ENCODE measurements at regions not wholly inside any gene's neighbourhood (a gene's known extent, or its start where the extent isn't known, plus 50 kb on each side); places are given as distances from the start of the nearest gene placed in this dataset.
"Not testable (repeated sequence)": the region's sequence is repeated elsewhere in the genome, so short reads cannot be mapped to it uniquely, and the experiment has no call there.

DNA sequence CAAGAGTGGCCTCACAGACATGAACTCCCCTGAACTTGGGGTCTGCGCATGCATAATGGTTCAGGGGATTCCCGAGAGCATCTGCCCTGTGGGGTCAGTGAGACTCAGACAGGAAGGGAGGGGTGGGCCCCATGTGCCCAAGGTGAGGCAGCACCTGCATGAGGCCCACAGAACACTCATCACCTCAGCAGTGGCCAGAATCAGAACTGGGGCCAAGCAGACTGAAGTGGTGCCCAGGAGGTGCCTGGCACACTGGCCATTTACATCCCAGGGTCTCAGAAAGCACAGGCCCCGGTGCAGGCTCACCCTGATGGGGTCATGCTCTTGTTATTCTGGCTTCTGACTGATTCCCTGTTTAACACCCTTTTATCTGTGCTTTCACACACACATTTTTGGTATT, 77.4 kb upstream of the C15orf39 start:
- DNase-seq (ENCODE audit: low spot score in 2 of 2); ATAC-seq; H3K36me3 Mint-ChIP-seq; H3K27ac Mint-ChIP-seq; H3K9me3 Mint-ChIP-seq: not testable (repeated sequence)

DNA sequence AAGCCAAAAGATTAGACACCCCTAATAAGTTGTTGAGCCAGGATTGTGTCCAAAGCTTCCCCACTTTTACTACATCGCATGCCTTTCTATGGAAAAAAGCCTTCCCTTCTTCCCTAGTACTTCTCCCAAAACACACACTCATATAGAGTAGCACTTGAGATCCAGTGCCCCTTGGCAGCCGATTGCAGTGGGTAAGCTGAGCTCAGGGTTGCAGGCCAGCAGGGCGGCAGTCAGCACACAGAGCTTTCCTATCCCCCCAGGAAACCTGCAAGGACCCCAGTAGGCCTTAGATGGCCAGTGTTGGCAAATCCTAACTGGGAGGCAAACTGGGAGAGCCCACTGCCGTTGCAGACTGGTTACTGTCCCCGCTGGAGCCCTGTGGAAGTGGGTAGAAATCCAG, 75.7 kb upstream of the C15orf39 start:
- H3K27ac Mint-ChIP-seq, result no peak overlapping the region
- ATAC-seq, result no peak
- no peak for DNase-seq (ENCODE audit: low spot score in 2 of 2)
- no peaks in the 10 kb centered on the region for H3K9me3 Mint-ChIP-seq
- H3K36me3 Mint-ChIP-seq, result no peaks in the 10 kb centered on the region

DNA sequence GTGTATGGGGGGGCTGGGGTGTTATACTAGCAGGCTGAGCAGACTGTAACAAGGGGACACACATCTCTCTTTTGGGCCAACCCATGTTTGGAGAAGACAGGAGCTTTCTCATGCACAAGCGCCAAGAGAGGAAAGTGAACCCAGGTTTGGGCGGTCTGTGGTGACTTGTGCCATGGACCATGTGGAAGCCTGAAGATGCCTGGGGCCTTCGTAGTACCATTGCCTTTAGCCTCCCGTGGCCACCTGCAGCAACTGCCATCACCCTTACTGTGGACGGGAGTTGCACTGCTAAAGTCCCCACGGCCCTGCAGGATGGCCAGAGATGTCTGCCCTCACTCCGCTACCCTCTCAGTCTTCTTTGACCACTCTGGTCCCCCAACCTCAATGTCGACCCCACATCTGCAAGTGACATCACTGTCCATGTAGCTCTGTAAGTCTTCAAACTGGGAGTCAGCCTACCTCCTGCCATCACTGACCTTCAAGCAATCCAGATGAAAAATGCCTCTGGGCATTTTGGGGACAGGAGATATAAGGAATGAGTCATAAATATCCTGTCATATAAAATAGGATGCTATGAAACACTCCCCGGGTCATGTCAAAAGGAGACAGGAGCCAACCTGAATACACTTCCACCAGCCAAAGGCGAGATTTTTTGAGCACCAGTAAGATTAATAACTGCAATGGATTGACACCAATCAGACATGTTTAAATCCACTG, 74.7 kb upstream of the C15orf39 start:
- Mint-ChIP-seq H3K9me3 (no peaks in the 10 kb centered on the region), H3K27ac (no peak overlapping the region), H3K36me3 (no peaks in the 10 kb centered on the region)
- DNase-seq (ENCODE audit: low spot score in 2 of 2) (no peak), ATAC-seq (no peak)

DNA sequence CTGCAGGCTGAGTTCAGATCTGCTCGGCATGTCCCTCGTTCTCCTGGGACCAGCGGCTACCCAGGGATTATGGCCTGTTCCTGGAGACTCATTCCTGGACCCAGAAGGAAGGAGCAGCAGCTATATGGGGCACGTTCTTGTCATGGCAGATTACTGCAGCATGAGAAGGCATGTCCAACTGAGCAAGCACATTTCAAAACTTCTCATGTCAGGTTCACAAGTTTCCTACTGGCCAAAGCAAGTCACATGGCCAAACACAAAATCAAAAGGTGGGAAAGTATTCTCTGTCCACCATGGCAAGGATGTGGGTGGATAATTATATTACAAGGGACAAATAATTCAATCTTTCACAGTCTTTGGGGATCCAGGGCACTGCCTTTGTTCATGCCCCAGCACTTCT, 71.9 kb upstream of the C15orf39 start:
- ATAC-seq, result no peak
- Mint-ChIP-seq H3K36me3 (no peaks in the 10 kb centered on the region), H3K27ac (no peak overlapping the region), H3K9me3 (no peaks in the 10 kb centered on the region)
- DNase-seq (ENCODE audit: low spot score in 2 of 2), result no peak

DNA sequence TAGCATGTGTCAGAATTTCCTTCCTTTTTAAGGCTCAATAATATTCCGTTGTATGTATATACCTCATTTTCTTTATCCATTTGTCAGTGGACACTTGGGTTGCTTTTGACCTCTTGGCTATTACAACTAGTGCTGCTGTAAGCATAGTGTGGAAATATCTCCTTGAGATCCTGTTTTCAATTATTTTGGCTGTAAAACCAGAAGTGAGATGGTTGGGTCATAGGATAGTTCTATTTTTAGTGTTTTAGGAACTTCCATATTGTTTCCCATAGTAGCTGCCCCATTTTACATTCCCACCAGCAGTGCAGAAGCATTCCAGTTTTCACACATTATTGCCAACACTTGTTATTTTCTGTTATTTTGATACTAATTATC, 70.4 kb upstream of the C15orf39 start:
- Mint-ChIP-seq H3K36me3 (no peaks in the 10 kb centered on the region), H3K27ac (peak overlapping the region in 1 of 2 donors; percentile 81), H3K9me3 (no peaks in the 10 kb centered on the region)
- peak in 1 of 2 donors; percentile 54 for ATAC-seq
- DNase-seq (ENCODE audit: low spot score in 2 of 2), result no peak

DNA sequence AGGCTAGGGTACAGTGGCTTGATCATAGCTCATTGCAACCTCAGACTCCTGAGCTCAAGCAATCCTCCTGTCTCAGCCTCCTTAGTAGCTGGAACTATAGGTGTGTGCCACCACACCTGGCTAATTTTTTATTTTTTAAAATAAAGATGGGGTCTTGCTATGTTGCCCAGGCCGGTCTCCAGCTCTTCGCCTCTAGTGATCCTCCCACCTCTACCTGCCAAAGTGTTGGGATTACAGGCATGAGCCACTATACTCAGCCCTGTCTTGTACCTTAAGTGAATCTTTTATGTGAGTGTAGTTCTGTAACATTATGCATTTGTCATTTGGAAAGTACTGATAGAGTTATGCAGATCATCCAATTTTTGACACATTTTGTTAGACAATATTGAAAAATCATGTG, 66.9 kb upstream of the C15orf39 start:
- peaks cover 0 to 5% of the 10 kb centered on the region in 2 donors for H3K9me3 Mint-ChIP-seq
- DNase-seq (ENCODE audit: low spot score in 2 of 2), result no peak
- H3K36me3 Mint-ChIP-seq, result no peaks in the 10 kb centered on the region
- no peak for ATAC-seq
- no peak overlapping the region for H3K27ac Mint-ChIP-seq

DNA sequence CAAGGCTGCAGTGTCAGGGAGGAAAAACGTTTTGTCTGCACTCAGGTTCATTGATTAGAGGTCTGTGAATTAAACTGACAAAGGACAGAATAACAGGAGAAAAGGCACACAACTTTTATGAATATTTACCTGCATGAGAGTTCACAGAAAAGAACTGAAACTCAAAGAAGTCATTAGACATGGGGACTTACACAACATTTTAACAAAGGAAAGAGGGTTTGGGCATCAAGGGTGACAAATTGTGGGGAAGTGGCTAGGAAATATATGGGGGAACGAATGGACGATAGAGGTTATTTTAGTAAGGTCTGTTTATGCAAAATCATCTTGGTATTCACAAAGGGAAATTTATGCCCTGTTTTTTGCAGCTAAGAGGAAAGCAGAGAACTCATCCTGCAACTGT, 65.6 kb upstream of the C15orf39 start:
- ATAC-seq, result no peak
- Mint-ChIP-seq H3K36me3 (peaks cover 5% of the 10 kb centered on the region in 2 donors), H3K9me3 (peaks cover 0 to 12% of the 10 kb centered on the region in 2 donors), H3K27ac (no peak overlapping the region)
- DNase-seq (ENCODE audit: low spot score in 2 of 2), result no peak

DNA sequence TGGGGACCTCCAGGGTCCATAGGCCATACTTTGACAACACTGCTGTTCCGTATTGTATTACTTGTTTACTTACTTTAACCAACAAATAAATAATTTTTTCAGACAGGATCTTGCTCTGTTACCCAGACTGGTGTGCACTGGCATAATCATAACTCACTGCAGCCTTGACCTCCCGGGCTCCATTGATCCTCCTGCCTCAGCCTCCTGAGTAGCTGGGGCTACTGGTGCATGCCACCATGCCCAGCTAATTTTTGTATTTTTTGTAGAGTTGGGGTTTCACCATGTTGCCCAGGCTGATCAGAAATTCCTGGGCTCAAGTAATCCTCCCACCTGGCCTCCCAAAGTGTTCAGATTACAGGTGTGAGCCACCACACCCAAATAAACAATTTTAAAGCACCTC, 64.9 kb upstream of the C15orf39 start:
- no peak for DNase-seq (ENCODE audit: low spot score in 2 of 2)
- no peak for ATAC-seq
- no peak overlapping the region for H3K27ac Mint-ChIP-seq
- peaks cover 7% of the 10 kb centered on the region in 2 donors for H3K36me3 Mint-ChIP-seq
- H3K9me3 Mint-ChIP-seq, result peaks cover 0 to 13% of the 10 kb centered on the region in 2 donors

DNA sequence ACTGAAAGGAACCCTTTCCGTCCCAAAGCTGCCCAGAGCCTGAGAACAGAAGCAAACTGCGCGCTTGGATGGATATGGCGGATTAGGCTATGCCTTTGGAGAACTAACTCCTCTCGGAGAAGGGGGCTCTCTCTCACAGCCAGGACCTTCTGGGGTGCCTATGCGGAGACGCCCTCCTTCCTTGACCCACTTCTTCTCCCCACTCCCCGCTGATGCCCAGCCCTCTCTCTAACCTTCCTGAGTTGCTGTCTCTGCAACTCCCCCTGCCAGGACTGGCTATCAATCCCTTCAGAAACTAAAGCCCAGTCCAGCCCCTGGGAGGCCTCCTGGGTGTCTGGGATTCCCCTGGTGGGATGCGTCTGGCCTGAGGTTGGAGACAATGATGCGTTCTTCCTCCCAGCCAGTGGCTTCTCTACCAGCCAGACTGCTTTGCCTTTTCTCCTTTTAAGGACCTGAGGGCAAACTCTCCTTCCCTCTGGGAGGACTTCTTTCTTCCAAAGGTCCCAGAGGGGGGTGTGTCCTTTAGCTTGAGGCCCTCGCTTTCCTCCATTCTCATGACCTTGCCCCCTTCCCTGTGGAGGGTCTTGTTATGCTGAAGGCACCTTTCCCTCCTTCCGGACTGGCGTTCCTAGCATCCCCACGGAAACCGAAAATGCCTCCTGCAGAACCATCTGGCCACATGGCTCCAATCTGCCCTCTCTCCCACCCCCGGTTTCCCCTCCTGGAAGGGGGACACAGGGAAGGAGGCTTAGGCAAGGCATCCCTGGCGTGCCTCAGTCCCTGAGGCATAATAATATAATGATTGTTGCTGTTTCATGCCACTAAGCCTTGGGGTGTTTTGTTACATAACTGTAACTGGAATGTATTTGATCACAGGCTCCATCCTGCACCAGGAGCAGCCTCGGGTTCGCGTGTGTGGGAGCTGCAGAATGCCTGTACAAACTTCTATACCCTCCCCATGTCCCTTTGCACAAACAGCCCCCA, 63.4 kb upstream of the C15orf39 start:
- peaks cover 12 to 22% of the 10 kb centered on the region in 2 donors for H3K9me3 Mint-ChIP-seq
- ATAC-seq (no peak), DNase-seq (ENCODE audit: low spot score in 2 of 2) (no peak)
- H3K27ac Mint-ChIP-seq, result no peak overlapping the region
- peaks cover 17 to 20% of the 10 kb centered on the region in 2 donors for H3K36me3 Mint-ChIP-seq

DNA sequence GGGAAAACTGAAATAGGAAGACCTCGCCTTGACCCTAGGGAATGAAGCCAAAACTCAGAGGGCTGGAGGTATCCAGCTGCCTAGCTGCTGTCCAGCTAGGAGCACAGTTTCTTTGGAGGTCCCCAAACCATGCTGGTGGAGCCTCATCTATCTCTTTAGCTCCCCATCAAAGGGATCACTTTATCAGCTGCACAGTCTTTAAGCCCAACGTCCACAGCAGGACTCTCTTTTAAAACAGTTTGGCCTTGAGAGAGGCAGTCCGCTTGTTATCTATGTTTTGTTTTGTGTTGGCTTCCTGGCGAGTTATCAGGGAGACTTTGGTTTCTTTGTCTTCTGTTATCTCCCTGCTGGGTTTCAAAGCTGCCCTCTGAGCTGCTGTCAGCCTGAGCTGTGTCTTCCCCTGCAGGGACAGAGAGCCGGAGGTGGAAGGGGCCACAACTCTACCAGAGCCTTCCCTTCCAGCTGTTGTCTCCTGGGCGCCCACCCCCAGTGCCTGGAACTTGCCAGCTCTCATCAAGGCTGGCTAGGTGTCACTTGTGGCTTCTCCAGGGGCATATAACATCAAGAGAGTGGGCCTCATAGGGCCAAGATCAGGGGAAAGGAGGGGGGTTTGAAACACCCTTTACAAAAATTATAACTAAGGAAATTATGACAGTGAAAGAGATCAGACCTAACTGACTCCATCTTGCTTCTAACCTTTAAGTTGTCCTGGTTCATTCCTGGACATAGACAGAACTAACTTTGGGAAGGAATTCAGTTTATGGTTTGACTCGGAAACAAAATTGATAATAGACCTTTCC, 61.4 kb upstream of the C15orf39 start:
- DNase-seq (ENCODE audit: low spot score in 2 of 2), result no peak
- Mint-ChIP-seq H3K36me3 (peaks cover 28 to 30% of the 10 kb centered on the region in 2 donors), H3K9me3 (peaks cover 17 to 26% of the 10 kb centered on the region in 2 donors), H3K27ac (no peak overlapping the region)
- ATAC-seq, result no peak

DNA sequence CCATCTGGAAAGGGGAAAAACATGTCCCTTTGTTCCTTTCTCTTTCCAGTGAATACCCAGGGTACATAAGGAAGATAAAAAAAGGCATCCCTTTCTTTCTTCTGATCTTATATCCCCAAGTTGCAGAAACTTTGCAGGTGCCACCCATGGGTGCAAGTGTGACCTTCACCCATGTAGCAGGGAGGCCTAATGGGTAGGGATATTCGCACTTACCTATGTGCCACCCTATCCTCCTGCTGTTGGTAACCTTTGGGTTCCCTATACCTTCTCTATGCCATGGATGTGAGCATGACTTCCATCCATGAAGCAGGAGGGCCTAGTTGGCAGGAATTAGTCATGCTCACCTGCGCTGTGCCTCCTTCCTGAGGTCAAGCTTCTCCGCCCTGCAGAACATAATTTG, 59.2 kb upstream of the C15orf39 start:
- Mint-ChIP-seq H3K27ac (no peak overlapping the region), H3K9me3 (peaks cover 17 to 22% of the 10 kb centered on the region in 2 donors), H3K36me3 (peaks cover 28 to 30% of the 10 kb centered on the region in 2 donors)
- DNase-seq (ENCODE audit: low spot score in 2 of 2) (no peak), ATAC-seq (no peak)

DNA sequence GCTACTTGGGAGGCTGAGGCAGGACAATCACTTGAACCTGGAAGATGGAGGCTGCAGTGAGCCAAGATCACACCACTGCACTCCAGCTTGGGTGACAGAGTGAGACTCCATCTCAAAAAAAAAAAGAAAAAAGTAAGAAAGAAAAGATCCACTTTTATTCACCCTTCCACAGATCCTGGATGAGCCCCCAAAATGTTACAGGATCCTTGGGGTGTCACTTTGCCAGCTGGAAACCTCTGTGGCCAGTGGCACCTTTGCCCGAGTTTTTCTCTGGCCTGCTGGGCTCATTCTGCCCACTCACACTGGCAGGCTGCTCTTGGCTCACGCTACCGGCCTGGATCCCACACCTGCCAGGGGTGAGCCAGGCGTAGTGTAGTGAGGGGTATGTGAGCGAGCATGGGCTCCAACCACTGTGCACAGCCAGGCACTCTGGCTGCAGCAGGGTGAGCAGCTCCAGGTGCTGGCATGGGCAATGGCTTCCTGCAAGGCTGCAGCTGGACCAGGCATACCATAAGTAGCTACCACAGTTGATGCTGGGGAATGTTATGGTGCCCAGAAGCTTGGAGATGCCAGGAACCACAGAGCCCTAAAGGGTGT, 57.8 kb upstream of the C15orf39 start:
- ATAC-seq, result no peak
- Mint-ChIP-seq H3K36me3 (peaks cover 28 to 30% of the 10 kb centered on the region in 2 donors), H3K9me3 (peaks cover 17 to 22% of the 10 kb centered on the region in 2 donors), H3K27ac (no peak overlapping the region)
- peak in 1 of 2 donors; percentile 16 for DNase-seq (ENCODE audit: low spot score in 2 of 2)

DNA sequence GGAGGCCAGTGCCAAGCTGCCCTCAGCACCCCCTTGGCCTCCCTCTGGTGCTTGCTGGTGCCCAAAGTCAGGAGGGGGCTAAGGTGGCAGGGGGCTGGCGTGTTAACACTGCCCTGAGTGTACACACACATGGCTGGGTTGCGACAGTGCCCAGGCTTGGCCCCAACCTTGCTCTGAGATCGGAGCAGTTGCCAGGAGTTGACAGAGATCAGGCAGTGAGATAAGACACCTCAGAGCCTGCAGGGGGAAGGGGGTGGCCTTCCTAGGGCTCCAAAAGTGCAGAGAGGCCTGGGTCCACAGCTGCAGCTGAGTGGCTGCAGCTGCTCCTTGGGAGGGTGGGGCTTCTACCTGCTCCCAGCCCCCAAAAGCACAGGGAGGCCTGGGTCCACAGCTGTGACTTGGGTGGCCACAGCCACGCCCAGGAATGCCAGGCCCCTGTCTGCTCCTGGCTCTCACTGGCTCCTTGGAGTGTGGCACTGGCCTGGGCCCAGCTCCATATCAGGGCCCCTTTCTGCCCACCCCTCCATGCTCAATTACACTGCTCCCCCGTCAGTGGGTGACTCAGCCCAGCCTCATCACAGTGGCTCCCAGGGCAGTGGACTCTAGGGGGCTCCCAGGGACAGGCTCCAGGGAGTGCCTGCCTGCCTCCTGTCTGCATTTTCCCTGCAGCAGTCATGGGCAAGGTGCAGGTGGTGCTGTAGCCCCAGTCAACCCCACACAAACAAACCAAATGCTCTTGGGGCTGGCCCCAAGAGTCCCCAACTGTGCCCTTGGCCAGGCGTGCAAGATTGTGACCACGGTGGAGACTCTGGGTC, 56.4 kb upstream of the C15orf39 start:
- Mint-ChIP-seq H3K9me3 (peaks cover 17 to 21% of the 10 kb centered on the region in 2 donors), H3K36me3 (peaks cover 28 to 30% of the 10 kb centered on the region in 2 donors), H3K27ac (no peak overlapping the region)
- DNase-seq (ENCODE audit: low spot score in 2 of 2), result no peak
- ATAC-seq, result no peak

DNA sequence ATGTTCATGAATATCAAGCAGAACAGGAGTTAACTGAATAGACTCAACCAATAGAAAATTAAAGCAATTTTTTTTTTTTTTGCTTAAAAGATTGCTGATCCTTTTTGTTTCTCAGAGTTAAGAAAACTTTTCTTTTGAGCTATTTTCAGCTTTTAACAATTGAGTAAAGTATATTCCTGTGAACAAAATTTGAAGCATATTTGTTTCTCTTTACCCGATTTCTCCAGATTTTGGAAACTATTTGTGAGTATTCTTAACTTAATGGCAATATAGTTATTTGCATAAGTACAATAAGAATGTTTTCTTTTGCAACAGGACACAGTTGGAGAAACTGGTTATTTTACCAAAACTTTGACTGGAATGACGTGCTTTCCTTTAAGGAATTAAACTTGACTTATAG, 53.4 kb upstream of the C15orf39 start:
- Mint-ChIP-seq H3K27ac (no peak overlapping the region), H3K9me3 (peaks cover 5% of the 10 kb centered on the region in 2 donors), H3K36me3 (peaks cover 8 to 14% of the 10 kb centered on the region in 2 donors)
- ATAC-seq (no peak), DNase-seq (ENCODE audit: low spot score in 2 of 2) (no peak)

DNA sequence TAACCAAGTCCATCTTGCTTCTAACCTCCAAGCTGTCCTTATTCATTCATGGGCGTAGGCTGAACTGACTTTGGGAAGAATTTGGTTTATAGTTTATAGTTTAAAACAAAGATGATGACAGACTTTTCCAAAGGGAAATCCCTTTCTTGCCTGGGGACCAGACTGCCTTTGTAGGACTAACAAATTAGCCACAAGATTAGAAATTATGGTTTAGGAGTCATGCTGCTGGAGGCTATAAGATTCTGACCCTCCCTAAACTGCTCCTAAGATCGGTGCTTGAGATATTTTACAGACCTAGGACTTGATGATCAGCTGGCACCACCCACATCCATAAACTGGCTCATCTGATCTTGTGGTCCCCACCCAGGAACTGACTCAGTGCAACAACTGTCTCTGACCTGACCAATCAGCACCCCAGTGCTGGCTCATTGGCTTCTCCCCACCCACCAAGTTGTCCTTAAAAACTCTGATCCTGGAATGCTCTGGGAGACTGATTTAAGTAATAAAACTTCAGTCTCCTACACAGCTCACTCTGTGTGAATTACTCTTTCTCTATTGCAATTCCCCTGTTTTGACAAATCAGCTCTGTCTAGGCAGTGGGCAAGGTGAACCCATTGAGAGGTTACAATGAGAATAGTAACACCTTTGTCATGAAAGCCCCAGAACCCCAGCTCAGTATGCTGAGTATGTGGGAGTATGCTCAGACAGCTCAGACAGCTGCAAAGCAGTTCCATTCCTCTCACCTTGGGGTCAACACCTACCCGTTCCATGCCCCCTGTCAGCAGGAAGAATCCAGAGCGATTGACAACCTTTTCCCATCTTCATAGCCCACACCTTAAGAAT, 51.6 kb upstream of the C15orf39 start:
- Mint-ChIP-seq H3K9me3 (no peaks in the 10 kb centered on the region), H3K27ac (no peak overlapping the region), H3K36me3 (no peaks in the 10 kb centered on the region)
- DNase-seq (ENCODE audit: low spot score in 2 of 2), result no peak
- peak; percentile 44 to 58 for ATAC-seq

Measured in activated naive CD4-positive, alpha-beta T cell treated with anti-CD3 and anti-CD28 coated beads, Interleukin-2, amount 50 U/mL, for 72 hours (primary cell).